ENCODE measurements at regions not wholly inside any gene's neighbourhood (a gene's known extent, or its start where the extent isn't known, plus 50 kb on each side); places are given as distances from the start of the nearest gene placed in this dataset.
A peak's percentile ranks its signal among the peaks of the same experiment; 100 is the strongest.
"Not testable (repeated sequence)": the region's sequence is repeated elsewhere in the genome, so short reads cannot be mapped to it uniquely, and the experiment has no call there.

GRCh38 chr5:102154791-102155605 is 141.1 kb downstream of the SLCO4C1 start:
- not testable (repeated sequence) for DNase-seq (ENCODE audit: low spot score)

- no peak for DNase-seq (ENCODE audit: low spot score)
Observed at GRCh38 chr5:102154291-102154690, 141.8 kb downstream of the SLCO4C1 start.

- DNase-seq (ENCODE audit: low spot score) = peak; percentile 58
Observed at GRCh38 chr5:102153003-102153759, 142.9 kb downstream of the SLCO4C1 start.

- no peak for DNase-seq (ENCODE audit: low spot score)
Observed at GRCh38 chr5:102139029-102139428, 157.1 kb downstream of the SLCO4C1 start.

GRCh38 chr5:102138243-102138653 is 157.8 kb downstream of the SLCO4C1 start:
- no peak for DNase-seq (ENCODE audit: low spot score)

- no peak for DNase-seq (ENCODE audit: low spot score)
Observed at GRCh38 chr5:102130890-102131289, 165.2 kb downstream of the SLCO4C1 start.

- no peak for DNase-seq (ENCODE audit: low spot score)
Observed at GRCh38 chr5:102130386-102130785, 165.7 kb downstream of the SLCO4C1 start.

GRCh38 chr5:102119252-102119651 is 176.8 kb downstream of the SLCO4C1 start:
- no peak for DNase-seq (ENCODE audit: low spot score)

- no peak for DNase-seq (ENCODE audit: low spot score)
Observed at GRCh38 chr5:102115736-102116135, 180.3 kb downstream of the SLCO4C1 start.

GRCh38 chr5:102114525-102115069 is 181.5 kb downstream of the SLCO4C1 start:
- no peak for DNase-seq (ENCODE audit: low spot score)

- no peak for DNase-seq (ENCODE audit: low spot score)
Observed at GRCh38 chr5:102107865-102108264, 188.2 kb downstream of the SLCO4C1 start.

GRCh38 chr5:102106599-102106998 is 189.5 kb downstream of the SLCO4C1 start:
- no peak for DNase-seq (ENCODE audit: low spot score)

GRCh38 chr5:102099766-102100331 is 196.2 kb downstream of the SLCO4C1 start:
- no peak for DNase-seq (ENCODE audit: low spot score)

- DNase-seq (ENCODE audit: low spot score) = not testable (repeated sequence)
Observed at GRCh38 chr5:102099083-102099482, 197.0 kb downstream of the SLCO4C1 start.

GRCh38 chr5:102098606-102099005 is 197.5 kb downstream of the SLCO4C1 start:
- DNase-seq (ENCODE audit: low spot score) = not testable (repeated sequence)

- peak; percentile 69 for DNase-seq (ENCODE audit: low spot score)
Observed at GRCh38 chr5:102090770-102091169, 205.3 kb downstream of the SLCO4C1 start.

- no peak for DNase-seq (ENCODE audit: low spot score)
Observed at GRCh38 chr5:102089883-102090282, 206.2 kb downstream of the SLCO4C1 start.

GRCh38 chr5:102087906-102088305 is 208.2 kb downstream of the SLCO4C1 start:
- no peak for DNase-seq (ENCODE audit: low spot score)

- no peak for DNase-seq (ENCODE audit: low spot score)
Observed at GRCh38 chr5:102080288-102080687, 215.8 kb downstream of the SLCO4C1 start.

- DNase-seq (ENCODE audit: low spot score) = no peak
Observed at GRCh38 chr5:102077920-102078319, 218.2 kb downstream of the SLCO4C1 start.

- no peak for DNase-seq (ENCODE audit: low spot score)
Observed at GRCh38 chr5:102069974-102070373, 226.1 kb downstream of the SLCO4C1 start.

GRCh38 chr5:102068870-102069269 is 227.2 kb downstream of the SLCO4C1 start:
- DNase-seq (ENCODE audit: low spot score) = no peak

- peak; percentile 55 for DNase-seq (ENCODE audit: low spot score)
Observed at GRCh38 chr5:102049517-102049916, 246.6 kb downstream of the SLCO4C1 start.

All from RKO (cell line).